ENCODE measurements at regions not wholly inside any gene's neighbourhood (a gene's known extent, or its start where the extent isn't known, plus 50 kb on each side); places are given as distances from the start of the nearest gene placed in this dataset.

- TF ChIP-seq, protein P1, sequence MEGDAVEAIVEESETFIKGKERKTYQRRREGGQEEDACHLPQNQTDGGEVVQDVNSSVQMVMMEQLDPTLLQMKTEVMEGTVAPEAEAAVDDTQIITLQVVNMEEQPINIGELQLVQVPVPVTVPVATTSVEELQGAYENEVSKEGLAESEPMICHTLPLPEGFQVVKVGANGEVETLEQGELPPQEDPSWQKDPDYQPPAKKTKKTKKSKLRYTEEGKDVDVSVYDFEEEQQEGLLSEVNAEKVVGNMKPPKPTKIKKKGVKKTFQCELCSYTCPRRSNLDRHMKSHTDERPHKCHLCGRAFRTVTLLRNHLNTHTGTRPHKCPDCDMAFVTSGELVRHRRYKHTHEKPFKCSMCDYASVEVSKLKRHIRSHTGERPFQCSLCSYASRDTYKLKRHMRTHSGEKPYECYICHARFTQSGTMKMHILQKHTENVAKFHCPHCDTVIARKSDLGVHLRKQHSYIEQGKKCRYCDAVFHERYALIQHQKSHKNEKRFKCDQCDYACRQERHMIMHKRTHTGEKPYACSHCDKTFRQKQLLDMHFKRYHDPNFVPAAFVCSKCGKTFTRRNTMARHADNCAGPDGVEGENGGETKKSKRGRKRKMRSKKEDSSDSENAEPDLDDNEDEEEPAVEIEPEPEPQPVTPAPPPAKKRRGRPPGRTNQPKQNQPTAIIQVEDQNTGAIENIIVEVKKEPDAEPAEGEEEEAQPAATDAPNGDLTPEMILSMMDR (conservative IDR thresholded peaks at IDR 0.05), result no peak
- no peak for TF ChIP-seq ZFX (IDR thresholded peaks at IDR 0.05)
Measured at GRCh38 chr4:122083351-122083750, 68.8 kb upstream of the BLTP1 start.

Data from C4-2B (cell line).